ENCODE measurements at regions not wholly inside any gene's neighbourhood (a gene's known extent, or its start where the extent isn't known, plus 50 kb on each side); places are given as distances from the start of the nearest gene placed in this dataset.

DNA sequence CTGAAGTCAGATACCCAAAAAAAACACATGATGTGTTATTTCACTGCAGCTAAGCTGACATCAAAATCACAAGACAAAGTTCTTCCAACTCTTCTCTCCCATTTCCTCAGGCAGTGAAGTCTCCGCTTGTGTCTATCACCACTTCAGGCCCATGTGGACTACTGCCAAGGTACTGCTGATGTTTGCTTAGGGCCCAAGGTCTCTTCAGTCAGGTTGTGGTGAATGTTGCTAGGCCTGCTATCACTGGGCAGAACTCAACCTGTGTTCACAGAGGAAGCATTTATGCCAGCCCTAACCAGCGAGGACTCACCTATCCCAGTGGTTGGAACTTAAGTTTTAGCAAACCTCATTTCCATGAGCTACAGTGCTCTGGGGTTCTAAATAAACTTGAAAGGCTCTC lies 156.5 kb upstream of the BRINP3 start (continued):
- TF ChIP-seq, protein P1, sequence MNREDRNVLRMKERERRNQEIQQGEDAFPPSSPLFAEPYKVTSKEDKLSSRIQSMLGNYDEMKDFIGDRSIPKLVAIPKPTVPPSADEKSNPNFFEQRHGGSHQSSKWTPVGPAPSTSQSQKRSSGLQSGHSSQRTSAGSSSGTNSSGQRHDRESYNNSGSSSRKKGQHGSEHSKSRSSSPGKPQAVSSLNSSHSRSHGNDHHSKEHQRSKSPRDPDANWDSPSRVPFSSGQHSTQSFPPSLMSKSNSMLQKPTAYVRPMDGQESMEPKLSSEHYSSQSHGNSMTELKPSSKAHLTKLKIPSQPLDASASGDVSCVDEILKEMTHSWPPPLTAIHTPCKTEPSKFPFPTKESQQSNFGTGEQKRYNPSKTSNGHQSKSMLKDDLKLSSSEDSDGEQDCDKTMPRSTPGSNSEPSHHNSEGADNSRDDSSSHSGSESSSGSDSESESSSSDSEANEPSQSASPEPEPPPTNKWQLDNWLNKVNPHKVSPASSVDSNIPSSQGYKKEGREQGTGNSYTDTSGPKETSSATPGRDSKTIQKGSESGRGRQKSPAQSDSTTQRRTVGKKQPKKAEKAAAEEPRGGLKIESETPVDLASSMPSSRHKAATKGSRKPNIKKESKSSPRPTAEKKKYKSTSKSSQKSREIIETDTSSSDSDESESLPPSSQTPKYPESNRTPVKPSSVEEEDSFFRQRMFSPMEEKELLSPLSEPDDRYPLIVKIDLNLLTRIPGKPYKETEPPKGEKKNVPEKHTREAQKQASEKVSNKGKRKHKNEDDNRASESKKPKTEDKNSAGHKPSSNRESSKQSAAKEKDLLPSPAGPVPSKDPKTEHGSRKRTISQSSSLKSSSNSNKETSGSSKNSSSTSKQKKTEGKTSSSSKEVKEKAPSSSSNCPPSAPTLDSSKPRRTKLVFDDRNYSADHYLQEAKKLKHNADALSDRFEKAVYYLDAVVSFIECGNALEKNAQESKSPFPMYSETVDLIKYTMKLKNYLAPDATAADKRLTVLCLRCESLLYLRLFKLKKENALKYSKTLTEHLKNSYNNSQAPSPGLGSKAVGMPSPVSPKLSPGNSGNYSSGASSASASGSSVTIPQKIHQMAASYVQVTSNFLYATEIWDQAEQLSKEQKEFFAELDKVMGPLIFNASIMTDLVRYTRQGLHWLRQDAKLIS (CRISPR knock-in tag; IDR thresholded peaks at IDR 0.05; ENCODE audit: borderline replicate concordance) = no peak
- TF ChIP-seq, protein P2, sequence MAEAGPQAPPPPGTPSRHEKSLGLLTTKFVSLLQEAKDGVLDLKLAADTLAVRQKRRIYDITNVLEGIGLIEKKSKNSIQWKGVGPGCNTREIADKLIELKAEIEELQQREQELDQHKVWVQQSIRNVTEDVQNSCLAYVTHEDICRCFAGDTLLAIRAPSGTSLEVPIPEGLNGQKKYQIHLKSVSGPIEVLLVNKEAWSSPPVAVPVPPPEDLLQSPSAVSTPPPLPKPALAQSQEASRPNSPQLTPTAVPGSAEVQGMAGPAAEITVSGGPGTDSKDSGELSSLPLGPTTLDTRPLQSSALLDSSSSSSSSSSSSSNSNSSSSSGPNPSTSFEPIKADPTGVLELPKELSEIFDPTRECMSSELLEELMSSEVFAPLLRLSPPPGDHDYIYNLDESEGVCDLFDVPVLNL (CRISPR knock-in tag; IDR thresholded peaks at IDR 0.05; ENCODE audit: borderline replicate concordance, low read depth) = no peak

DNA sequence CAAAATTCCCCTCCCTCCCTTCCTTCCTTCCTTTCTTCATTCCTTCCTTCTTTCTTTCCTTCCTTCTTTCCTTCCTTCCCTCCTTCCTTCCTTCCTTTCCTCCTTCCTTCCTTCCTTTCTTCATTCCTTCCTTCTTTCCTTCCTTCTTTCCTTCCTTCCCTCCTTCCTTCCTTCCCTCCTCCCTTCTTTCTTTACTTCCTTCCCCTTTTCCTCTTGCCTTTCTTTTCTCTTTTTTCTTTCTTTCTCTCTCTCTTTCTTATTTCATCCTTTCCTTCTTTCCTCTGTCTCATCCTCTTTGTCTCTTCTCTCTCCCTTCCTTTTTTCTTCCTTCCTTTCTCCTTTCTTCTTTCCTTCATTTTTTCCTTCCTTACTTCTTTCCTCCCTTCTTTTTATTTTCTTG lies 171.9 kb upstream of the BRINP3 start:
- ChIA-PET POLR2A (no interaction called here), CTCF (no interaction called here)
- Mint-ChIP-seq H3K9me3 (peaks cover 17% of the 10 kb centered on the region), H3K27ac (no peak overlapping the region), H3K4me1 (no peaks in the 10 kb centered on the region), H3K36me3 (0 out of 2 replicates have a peak, but pooled peaks cover 4% of the 10 kb centered on the region), H3K4me3 (no peak overlapping the region), H3K27me3 (ENCODE audit: low read depth) (no peaks in the 10 kb centered on the region)
- no peak for DNase-seq (ENCODE audit: low spot score)
- TF ChIP-seq ZNF232 (CRISPR knock-in tag; IDR thresholded peaks at IDR 0.05) (no peak), EMX1 (CRISPR knock-in tag; IDR thresholded peaks at IDR 0.05) (no peak), KAT7 (CRISPR knock-in tag; IDR thresholded peaks at IDR 0.05; ENCODE audit: borderline replicate concordance) (no peak), HMGA2 (CRISPR knock-in tag; IDR thresholded peaks at IDR 0.05) (no peak), SMAD3 (CRISPR knock-in tag; IDR thresholded peaks at IDR 0.05; ENCODE audit: borderline replicate concordance) (no peak), TEAD4 (CRISPR knock-in tag; IDR thresholded peaks at IDR 0.05) (no peak), NR1H2 (CRISPR knock-in tag; IDR thresholded peaks at IDR 0.05) (no peak), RORB (CRISPR knock-in tag; IDR thresholded peaks at IDR 0.05) (no peak), ZNF671 (CRISPR knock-in tag; IDR thresholded peaks at IDR 0.05) (no peak)
- TF ChIP-seq, protein P3, sequence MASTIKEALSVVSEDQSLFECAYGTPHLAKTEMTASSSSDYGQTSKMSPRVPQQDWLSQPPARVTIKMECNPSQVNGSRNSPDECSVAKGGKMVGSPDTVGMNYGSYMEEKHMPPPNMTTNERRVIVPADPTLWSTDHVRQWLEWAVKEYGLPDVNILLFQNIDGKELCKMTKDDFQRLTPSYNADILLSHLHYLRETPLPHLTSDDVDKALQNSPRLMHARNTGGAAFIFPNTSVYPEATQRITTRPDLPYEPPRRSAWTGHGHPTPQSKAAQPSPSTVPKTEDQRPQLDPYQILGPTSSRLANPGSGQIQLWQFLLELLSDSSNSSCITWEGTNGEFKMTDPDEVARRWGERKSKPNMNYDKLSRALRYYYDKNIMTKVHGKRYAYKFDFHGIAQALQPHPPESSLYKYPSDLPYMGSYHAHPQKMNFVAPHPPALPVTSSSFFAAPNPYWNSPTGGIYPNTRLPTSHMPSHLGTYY (CRISPR knock-in tag; IDR thresholded peaks at IDR 0.05) = no peak
- TF ChIP-seq, protein P4, sequence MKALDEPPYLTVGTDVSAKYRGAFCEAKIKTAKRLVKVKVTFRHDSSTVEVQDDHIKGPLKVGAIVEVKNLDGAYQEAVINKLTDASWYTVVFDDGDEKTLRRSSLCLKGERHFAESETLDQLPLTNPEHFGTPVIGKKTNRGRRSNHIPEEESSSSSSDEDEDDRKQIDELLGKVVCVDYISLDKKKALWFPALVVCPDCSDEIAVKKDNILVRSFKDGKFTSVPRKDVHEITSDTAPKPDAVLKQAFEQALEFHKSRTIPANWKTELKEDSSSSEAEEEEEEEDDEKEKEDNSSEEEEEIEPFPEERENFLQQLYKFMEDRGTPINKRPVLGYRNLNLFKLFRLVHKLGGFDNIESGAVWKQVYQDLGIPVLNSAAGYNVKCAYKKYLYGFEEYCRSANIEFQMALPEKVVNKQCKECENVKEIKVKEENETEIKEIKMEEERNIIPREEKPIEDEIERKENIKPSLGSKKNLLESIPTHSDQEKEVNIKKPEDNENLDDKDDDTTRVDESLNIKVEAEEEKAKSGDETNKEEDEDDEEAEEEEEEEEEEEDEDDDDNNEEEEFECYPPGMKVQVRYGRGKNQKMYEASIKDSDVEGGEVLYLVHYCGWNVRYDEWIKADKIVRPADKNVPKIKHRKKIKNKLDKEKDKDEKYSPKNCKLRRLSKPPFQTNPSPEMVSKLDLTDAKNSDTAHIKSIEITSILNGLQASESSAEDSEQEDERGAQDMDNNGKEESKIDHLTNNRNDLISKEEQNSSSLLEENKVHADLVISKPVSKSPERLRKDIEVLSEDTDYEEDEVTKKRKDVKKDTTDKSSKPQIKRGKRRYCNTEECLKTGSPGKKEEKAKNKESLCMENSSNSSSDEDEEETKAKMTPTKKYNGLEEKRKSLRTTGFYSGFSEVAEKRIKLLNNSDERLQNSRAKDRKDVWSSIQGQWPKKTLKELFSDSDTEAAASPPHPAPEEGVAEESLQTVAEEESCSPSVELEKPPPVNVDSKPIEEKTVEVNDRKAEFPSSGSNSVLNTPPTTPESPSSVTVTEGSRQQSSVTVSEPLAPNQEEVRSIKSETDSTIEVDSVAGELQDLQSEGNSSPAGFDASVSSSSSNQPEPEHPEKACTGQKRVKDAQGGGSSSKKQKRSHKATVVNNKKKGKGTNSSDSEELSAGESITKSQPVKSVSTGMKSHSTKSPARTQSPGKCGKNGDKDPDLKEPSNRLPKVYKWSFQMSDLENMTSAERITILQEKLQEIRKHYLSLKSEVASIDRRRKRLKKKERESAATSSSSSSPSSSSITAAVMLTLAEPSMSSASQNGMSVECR (CRISPR knock-in tag; IDR thresholded peaks at IDR 0.05; ENCODE audit: borderline replicate concordance) = no peak
- ATAC-seq = no peak

DNA sequence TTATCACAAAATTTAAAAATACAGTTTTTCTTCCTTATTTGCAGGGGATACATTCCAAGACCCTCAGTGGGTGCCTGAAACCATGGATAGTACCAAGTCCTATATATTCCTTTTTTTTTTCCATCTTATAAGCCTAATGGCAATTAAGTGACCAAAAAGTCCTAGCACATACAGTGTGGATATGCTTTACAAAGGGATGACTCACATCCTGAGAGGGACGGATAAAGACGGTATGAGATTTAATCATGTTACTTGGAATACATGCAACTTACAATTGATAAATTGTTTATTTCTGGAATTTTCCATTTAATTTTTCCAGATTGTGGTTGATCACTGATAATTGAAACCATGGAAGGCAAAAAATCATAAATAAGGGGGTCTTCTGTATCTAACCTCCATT lies 181.2 kb upstream of the BRINP3 start:
- no peaks in the 10 kb centered on the region for H3K36me3 Mint-ChIP-seq
- DNase-seq (ENCODE audit: low spot score) = no peak
- H3K9me3 Mint-ChIP-seq = no peaks in the 10 kb centered on the region
- no peak overlapping the region for H3K4me3 Mint-ChIP-seq
- H3K27me3 Mint-ChIP-seq (ENCODE audit: low read depth) = no peaks in the 10 kb centered on the region
- ATAC-seq = no peak
- CTCF ChIA-PET = no interaction called here
- H3K4me1 Mint-ChIP-seq = no peaks in the 10 kb centered on the region
- POLR2A ChIA-PET = no interaction called here
- TF ChIP-seq GRHL2 (CRISPR knock-in tag; IDR thresholded peaks at IDR 0.05; ENCODE audit: insufficient replicate concordance, severe bottlenecking) = no peak
- TF ChIP-seq, protein P5, sequence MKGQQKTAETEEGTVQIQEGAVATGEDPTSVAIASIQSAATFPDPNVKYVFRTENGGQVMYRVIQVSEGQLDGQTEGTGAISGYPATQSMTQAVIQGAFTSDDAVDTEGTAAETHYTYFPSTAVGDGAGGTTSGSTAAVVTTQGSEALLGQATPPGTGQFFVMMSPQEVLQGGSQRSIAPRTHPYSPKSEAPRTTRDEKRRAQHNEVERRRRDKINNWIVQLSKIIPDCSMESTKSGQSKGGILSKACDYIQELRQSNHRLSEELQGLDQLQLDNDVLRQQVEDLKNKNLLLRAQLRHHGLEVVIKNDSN (CRISPR knock-in tag; IDR thresholded peaks at IDR 0.05) = no peak
- H3K27ac Mint-ChIP-seq = no peak overlapping the region
